ENCODE measurements at regions not wholly inside any gene's neighbourhood (a gene's known extent, or its start where the extent isn't known, plus 50 kb on each side); places are given as distances from the start of the nearest gene placed in this dataset.

DNA sequence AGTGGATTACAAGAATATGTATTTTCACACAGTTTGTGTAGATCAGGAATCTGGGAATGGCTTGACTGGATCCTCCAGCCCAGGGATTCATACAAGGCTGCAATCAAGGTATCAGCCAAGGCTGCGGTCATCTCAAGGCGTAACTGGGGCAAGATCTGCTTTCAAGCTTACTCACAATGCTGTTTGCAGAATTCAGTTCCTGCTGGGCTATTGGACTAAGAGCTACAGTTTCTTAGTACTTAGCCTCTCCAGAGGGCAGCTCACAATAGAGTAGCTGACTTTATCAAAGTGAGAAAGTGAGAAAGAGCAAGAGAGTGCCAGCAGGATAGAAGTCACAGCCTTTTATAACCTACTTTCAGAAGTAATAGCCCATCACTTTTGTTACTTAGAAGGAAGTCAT lies 211.0 kb downstream of the MAP2K6 start:
- Mint-ChIP-seq H3K36me3 (peaks cover 0 to 6% (median 1%) of the 10 kb centered on the region in 3 donors), H3K4me3 (no peak overlapping the region), H3K9me3 (peaks cover 0 to 6% (median 2%) of the 10 kb centered on the region in 5 donors), H3K4me1 (peaks cover 0 to 3% (median 0%) of the 10 kb centered on the region in 3 donors), H3K27me3 (peaks cover 5 to 21% of the 10 kb centered on the region in 2 donors), H3K27ac (no peak overlapping the region)
- no peaks in the 10 kb centered on the region for H3K36me3 ChIP-seq (ENCODE audit: insufficient read depth, low read length)
- CTCF ChIA-PET = no interaction called here
- H3K27me3 ChIP-seq (ENCODE audit: insufficient read depth, low read length, poor library complexity, severe bottlenecking) = no peaks in the 10 kb centered on the region
- no peak for DNase-seq
- no peak overlapping the region for H3K27ac ChIP-seq (ENCODE audit: low read depth, low read length)
- H3K4me3 ChIP-seq (ENCODE audit: low read length) = no peak overlapping the region
- H3K9me3 ChIP-seq (ENCODE audit: low read length) = no peaks in the 10 kb centered on the region
- POLR2A ChIA-PET = no interaction called here
- H3K4me1 ChIP-seq (ENCODE audit: insufficient read depth, low read length) = no peaks in the 10 kb centered on the region

DNA sequence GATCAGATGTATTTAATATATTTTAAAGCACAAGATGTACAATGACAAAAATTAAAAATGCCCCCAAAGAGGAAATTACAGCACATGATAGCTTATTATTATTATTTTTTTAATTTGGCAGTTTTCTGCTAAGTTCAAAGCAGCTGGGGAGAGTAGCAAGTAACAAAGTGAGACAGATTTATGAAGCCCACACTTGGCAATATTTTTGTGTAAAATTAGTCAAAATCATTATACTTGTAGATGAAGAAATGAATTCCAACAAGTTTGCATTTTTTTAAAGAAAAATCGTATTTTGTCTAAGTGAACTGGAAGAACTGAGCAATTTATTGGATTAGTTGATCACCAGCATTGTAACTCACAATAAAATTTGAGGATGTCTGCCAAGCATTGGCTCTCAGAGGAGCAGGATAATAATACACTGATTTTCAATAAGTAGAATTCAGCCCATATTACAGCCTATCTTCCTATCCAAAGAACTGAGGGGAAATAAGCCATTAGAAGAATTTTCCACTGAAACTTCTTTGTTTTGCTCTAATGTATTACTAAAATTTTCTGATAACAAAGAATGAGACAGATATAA lies 215.6 kb downstream of the MAP2K6 start:
- ChIA-PET POLR2A (no interaction called here), CTCF (no interaction called here)
- H3K36me3 ChIP-seq (ENCODE audit: insufficient read depth, low read length) = no peaks in the 10 kb centered on the region
- Mint-ChIP-seq H3K27ac (no peak overlapping the region), H3K4me3 (no peak overlapping the region), H3K36me3 (peaks cover 0 to 6% (median 2%) of the 10 kb centered on the region in 3 donors), H3K9me3 (peaks cover 0 to 4% (median 2%) of the 10 kb centered on the region in 5 donors), H3K4me1 (no peaks in the 10 kb centered on the region), H3K27me3 (peaks cover 0 to 2% of the 10 kb centered on the region in 2 donors)
- H3K4me1 ChIP-seq (ENCODE audit: insufficient read depth, low read length) = no peaks in the 10 kb centered on the region
- no peak for DNase-seq
- no peak overlapping the region for H3K4me3 ChIP-seq (ENCODE audit: low read length)
- H3K27ac ChIP-seq (ENCODE audit: low read depth, low read length) = no peak overlapping the region
- no peaks in the 10 kb centered on the region for H3K9me3 ChIP-seq (ENCODE audit: low read length)
- no peaks in the 10 kb centered on the region for H3K27me3 ChIP-seq (ENCODE audit: insufficient read depth, low read length, poor library complexity, severe bottlenecking)

DNA sequence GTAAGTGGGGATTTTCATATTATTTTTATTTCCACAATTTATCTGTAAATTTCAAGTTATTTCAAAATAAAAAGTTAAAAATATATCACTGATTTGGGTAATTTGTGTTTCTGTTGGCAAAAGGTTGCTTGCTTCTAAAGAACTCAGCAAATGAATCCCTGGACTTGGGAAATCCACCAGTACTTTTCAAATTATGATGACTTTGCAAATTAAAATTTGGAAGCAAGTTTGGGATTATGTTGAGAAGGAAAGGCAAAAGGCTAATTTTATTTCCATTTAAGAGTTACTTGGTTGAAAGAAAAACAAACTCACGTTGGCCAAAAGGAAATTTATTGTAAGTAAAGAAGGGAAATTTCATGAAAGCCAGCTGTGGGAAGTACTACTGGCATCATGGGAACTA lies 220.3 kb downstream of the MAP2K6 start:
- ChIA-PET POLR2A (no interaction called here), CTCF (no interaction called here)
- Histone ChIP-seq H3K4me1 (ENCODE audit: insufficient read depth, low read length) (no peaks in the 10 kb centered on the region), H3K9me3 (ENCODE audit: low read length) (no peaks in the 10 kb centered on the region), H3K27me3 (ENCODE audit: insufficient read depth, low read length, poor library complexity, severe bottlenecking) (no peaks in the 10 kb centered on the region), H3K27ac (ENCODE audit: low read depth, low read length) (no peak overlapping the region), H3K4me3 (ENCODE audit: low read length) (no peak overlapping the region), H3K36me3 (ENCODE audit: insufficient read depth, low read length) (no peaks in the 10 kb centered on the region)
- no peaks in the 10 kb centered on the region for H3K27me3 Mint-ChIP-seq
- H3K27ac Mint-ChIP-seq = no peak overlapping the region
- H3K9me3 Mint-ChIP-seq = peaks cover 0 to 4% (median 2%) of the 10 kb centered on the region in 5 donors
- peaks cover 0 to 3% (median 2%) of the 10 kb centered on the region in 3 donors for H3K36me3 Mint-ChIP-seq
- no peak for DNase-seq
- H3K4me3 Mint-ChIP-seq = no peak overlapping the region
- H3K4me1 Mint-ChIP-seq = no peaks in the 10 kb centered on the region

DNA sequence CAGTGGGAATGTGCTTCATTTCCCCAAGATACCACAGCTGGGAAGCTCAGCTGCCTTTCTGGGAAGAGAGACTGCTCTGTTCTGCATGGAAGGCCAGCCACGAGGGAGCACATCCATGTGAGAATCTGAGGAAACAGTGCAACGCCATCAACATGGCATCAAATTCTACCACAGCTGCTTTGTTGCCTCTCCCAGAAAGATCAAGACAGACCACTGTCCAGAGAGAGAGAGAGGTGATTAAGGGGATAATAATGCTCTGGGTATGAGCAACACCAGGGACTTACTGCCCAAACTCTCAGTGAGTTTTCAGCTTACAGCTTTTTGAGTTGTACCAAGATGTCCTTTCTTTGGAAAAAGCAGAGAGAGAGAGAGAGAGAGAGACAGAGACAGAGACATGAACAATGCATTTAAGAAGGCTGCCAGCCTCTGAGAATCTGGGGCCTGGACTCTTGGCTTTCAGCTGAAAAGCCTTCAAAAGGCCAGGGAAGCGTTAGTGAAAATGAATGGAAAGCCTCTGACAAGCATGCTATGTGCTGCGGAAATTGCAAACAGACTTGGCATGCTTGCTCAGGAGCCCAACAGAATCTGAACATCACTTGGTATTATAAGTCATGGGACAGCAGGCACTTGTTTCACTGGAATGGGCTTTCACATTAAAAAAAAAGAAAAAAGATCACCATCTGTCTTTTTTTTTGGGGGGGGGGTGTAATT lies 223.1 kb downstream of the MAP2K6 start:
- Mint-ChIP-seq H3K36me3 (no peaks in the 10 kb centered on the region), H3K9me3 (no peaks in the 10 kb centered on the region), H3K4me3 (no peak overlapping the region), H3K4me1 (no peaks in the 10 kb centered on the region), H3K27me3 (no peaks in the 10 kb centered on the region), H3K27ac (no peak overlapping the region)
- Histone ChIP-seq H3K36me3 (ENCODE audit: insufficient read depth, low read length) (no peaks in the 10 kb centered on the region), H3K27me3 (ENCODE audit: insufficient read depth, low read length, poor library complexity, severe bottlenecking) (no peaks in the 10 kb centered on the region), H3K4me1 (ENCODE audit: insufficient read depth, low read length) (no peaks in the 10 kb centered on the region), H3K27ac (ENCODE audit: low read depth, low read length) (no peak overlapping the region), H3K4me3 (ENCODE audit: low read length) (no peak overlapping the region), H3K9me3 (ENCODE audit: low read length) (no peaks in the 10 kb centered on the region)
- CTCF ChIA-PET = no interaction called here
- POLR2A ChIA-PET = no interaction called here
- DNase-seq = no peak

DNA sequence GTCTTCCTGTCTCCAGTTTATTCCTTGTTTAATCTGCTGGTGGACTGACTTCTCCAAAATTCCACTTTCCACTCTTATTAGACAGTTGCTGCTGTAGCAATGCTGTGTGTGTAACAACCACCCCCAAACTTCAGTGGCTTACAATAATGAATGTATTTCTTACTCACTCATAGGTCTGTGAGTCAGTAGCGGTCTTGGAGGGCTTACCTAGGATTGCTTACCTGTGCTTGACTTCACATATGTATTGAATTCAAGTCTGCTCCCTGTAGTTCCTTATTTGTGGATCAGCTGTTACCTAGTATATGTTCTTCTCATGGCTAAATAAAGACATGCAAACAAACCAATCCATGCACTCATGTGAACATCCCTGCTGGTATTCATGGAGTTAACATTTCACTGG lies 224.6 kb downstream of the MAP2K6 start:
- no peaks in the 10 kb centered on the region for H3K9me3 Mint-ChIP-seq
- Histone ChIP-seq H3K4me1 (ENCODE audit: insufficient read depth, low read length) (no peaks in the 10 kb centered on the region), H3K27ac (ENCODE audit: low read depth, low read length) (no peak overlapping the region), H3K36me3 (ENCODE audit: insufficient read depth, low read length) (no peaks in the 10 kb centered on the region), H3K4me3 (ENCODE audit: low read length) (no peak overlapping the region), H3K27me3 (ENCODE audit: insufficient read depth, low read length, poor library complexity, severe bottlenecking) (no peaks in the 10 kb centered on the region), H3K9me3 (ENCODE audit: low read length) (no peaks in the 10 kb centered on the region)
- no peak overlapping the region for H3K27ac Mint-ChIP-seq
- CTCF ChIA-PET = no interaction called here
- H3K4me3 Mint-ChIP-seq = no peak overlapping the region
- H3K27me3 Mint-ChIP-seq = no peaks in the 10 kb centered on the region
- no peak for DNase-seq
- H3K4me1 Mint-ChIP-seq = no peaks in the 10 kb centered on the region
- POLR2A ChIA-PET = no interaction called here
- no peaks in the 10 kb centered on the region for H3K36me3 Mint-ChIP-seq

DNA sequence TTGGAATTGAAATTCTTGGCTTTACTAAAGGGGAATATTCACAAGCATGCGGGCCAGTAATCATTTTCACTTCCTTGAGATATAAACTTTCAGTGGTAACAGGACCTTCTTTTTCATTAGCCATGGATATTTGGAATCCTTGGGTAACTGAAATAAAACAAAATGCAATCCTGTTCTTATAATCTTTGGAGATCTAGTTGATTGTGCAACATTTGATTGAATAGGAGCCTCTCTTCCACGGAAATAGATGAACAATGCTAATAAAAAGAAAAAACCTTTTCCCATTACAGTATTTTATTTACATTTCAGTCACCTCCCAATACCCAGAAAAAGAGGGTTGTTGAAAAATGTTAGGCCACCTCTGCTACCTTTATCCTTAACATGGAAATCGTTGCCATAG lies 225.6 kb downstream of the MAP2K6 start:
- H3K9me3 Mint-ChIP-seq = no peaks in the 10 kb centered on the region

DNA sequence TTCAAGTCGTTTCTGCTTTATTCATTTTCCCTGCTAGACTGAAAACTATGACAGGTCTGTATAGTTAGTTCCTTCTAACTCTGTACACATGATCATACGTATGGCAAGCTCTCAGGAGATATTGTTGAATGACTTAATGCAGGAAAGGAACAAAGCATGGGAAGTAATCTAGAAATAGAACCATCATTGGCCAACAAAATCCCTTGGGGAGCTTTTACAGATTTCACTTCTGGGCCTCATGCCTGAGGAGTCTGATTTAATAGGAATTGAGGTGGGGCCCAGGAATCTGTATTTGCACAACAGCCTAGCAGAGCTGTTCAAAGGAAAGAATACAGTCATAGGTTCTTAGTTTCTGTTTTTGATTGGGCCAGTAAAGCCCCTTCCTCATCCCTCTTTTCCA lies 229.2 kb downstream of the MAP2K6 start:
- H3K9me3 Mint-ChIP-seq = no peaks in the 10 kb centered on the region
- no peak overlapping the region for H3K4me3 Mint-ChIP-seq
- Histone ChIP-seq H3K27ac (ENCODE audit: low read depth, low read length) (no peak overlapping the region), H3K36me3 (ENCODE audit: insufficient read depth, low read length) (no peaks in the 10 kb centered on the region), H3K9me3 (ENCODE audit: low read length) (no peaks in the 10 kb centered on the region), H3K4me1 (ENCODE audit: insufficient read depth, low read length) (no peaks in the 10 kb centered on the region), H3K4me3 (ENCODE audit: low read length) (no peak overlapping the region), H3K27me3 (ENCODE audit: insufficient read depth, low read length, poor library complexity, severe bottlenecking) (no peaks in the 10 kb centered on the region)
- H3K4me1 Mint-ChIP-seq = no peaks in the 10 kb centered on the region
- H3K36me3 Mint-ChIP-seq = no peaks in the 10 kb centered on the region
- DNase-seq = no peak
- ChIA-PET POLR2A (no interaction called here), CTCF (no interaction called here)
- H3K27ac Mint-ChIP-seq = no peak overlapping the region
- no peaks in the 10 kb centered on the region for H3K27me3 Mint-ChIP-seq

More for the DNA sequence above, 225.6 kb downstream of the MAP2K6 start:
- DNase-seq = no peak
- no peaks in the 10 kb centered on the region for H3K36me3 ChIP-seq (ENCODE audit: insufficient read depth, low read length)
- H3K4me3 Mint-ChIP-seq = no peak overlapping the region
- no peaks in the 10 kb centered on the region for H3K9me3 ChIP-seq (ENCODE audit: low read length)
- no peaks in the 10 kb centered on the region for H3K4me1 ChIP-seq (ENCODE audit: insufficient read depth, low read length)
- no peaks in the 10 kb centered on the region for H3K36me3 Mint-ChIP-seq
- H3K4me3 ChIP-seq (ENCODE audit: low read length) = no peak overlapping the region
- ChIA-PET POLR2A (no interaction called here), CTCF (no interaction called here)
- H3K27me3 Mint-ChIP-seq = no peaks in the 10 kb centered on the region
- H3K4me1 Mint-ChIP-seq = no peaks in the 10 kb centered on the region
- no peak overlapping the region for H3K27ac Mint-ChIP-seq
- no peak overlapping the region for H3K27ac ChIP-seq (ENCODE audit: low read depth, low read length)
- no peaks in the 10 kb centered on the region for H3K27me3 ChIP-seq (ENCODE audit: insufficient read depth, low read length, poor library complexity, severe bottlenecking)

DNA sequence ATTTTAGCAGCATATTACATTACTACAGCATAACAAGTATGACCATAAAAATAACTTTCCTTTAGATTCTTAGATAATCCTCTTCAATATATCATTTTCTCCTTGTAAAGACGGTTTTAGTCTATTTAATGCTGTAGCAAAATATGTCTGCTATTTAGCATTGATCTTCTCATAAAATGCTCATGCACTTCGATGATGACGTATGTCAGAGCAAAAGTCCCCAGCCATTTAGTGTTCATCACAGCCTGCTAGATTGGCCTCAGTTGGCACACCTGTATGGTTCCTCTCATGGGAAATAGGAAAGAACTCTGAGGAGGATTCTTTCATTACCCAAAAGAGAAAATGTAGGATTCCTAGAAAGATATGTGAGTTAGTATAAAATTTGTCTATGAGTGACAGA lies 232.2 kb downstream of the MAP2K6 start:
- ChIA-PET CTCF (no interaction called here), POLR2A (no interaction called here)
- Histone ChIP-seq H3K36me3 (ENCODE audit: insufficient read depth, low read length) (no peaks in the 10 kb centered on the region), H3K27me3 (ENCODE audit: insufficient read depth, low read length, poor library complexity, severe bottlenecking) (no peaks in the 10 kb centered on the region), H3K4me3 (ENCODE audit: low read length) (no peak overlapping the region), H3K4me1 (ENCODE audit: insufficient read depth, low read length) (no peaks in the 10 kb centered on the region), H3K27ac (ENCODE audit: low read depth, low read length) (no peak overlapping the region), H3K9me3 (ENCODE audit: low read length) (no peaks in the 10 kb centered on the region)
- no peaks in the 10 kb centered on the region for H3K9me3 Mint-ChIP-seq
- H3K27me3 Mint-ChIP-seq = no peaks in the 10 kb centered on the region
- no peak overlapping the region for H3K27ac Mint-ChIP-seq
- no peak for DNase-seq
- H3K4me3 Mint-ChIP-seq = no peak overlapping the region
- H3K4me1 Mint-ChIP-seq = no peaks in the 10 kb centered on the region
- H3K36me3 Mint-ChIP-seq = no peaks in the 10 kb centered on the region
